Right lung (tissue), 2 donors: ENCODE measurements at regions not wholly inside any gene's neighbourhood (a gene's known extent, or its start where the extent isn't known, plus 50 kb on each side); places are given as distances from the start of the nearest gene placed in this dataset.

Source experiments
- DNase-seq, 2 donors: peaks; one replicate each; pipeline ENCODE4 v3.0.0-alpha.2; 2013

GRCh38 chr15:62469874-62470688 is 305.0 kb upstream of the C2CD4B start:
- no peak for DNase-seq

- DNase-seq = no peak
These were observed 307.7 kb upstream of the C2CD4B start for GRCh38 chr15:62472616-62473299.

- DNase-seq = no peak
These were observed 309.1 kb upstream of the C2CD4B start for GRCh38 chr15:62474021-62474770.

DNA sequence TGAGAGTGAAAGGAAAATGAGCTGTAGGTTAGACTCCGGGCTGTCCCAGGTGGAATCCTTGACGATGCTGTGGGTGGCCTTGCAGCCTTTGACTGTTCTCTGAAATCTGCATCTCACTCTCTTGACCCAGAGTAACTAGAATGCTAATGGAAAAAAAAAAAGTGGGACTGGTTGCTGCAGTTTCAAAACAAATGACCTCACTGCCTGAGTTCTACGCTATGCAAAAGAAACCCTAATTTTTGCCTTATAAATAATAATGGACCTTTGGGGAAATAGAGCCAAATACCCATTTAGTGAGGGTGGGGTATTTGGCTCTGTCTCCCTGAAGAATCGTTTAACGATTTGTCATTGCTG is 309.7 kb upstream of the C2CD4B start:
- DNase-seq = no peak

DNA sequence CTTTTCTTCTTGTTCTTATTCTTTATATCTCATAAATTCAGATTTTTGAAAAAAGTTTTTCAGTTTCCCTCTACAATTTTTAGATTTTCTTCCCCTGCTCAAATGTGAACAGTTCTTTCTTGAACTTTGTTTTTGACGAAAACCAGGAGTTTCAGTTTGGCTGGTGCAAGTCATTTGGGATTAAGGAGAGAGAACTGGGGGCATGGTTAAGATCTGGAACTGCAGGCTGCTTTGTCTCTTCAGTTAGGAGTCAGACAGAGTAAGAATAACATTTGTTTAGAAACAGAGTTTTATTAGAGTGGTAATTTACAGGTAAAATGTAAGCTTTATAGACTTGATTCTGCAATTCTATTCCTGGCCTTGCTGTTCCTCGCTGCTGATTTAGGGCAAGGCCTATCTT is 310.5 kb upstream of the C2CD4B start:
- no peak for DNase-seq

GRCh38 chr15:62476163-62476562 is 311.1 kb upstream of the C2CD4B start:
- DNase-seq = no peak

GRCh38 chr15:62477929-62478328 is 312.8 kb upstream of the C2CD4B start:
- DNase-seq = no peak

DNA sequence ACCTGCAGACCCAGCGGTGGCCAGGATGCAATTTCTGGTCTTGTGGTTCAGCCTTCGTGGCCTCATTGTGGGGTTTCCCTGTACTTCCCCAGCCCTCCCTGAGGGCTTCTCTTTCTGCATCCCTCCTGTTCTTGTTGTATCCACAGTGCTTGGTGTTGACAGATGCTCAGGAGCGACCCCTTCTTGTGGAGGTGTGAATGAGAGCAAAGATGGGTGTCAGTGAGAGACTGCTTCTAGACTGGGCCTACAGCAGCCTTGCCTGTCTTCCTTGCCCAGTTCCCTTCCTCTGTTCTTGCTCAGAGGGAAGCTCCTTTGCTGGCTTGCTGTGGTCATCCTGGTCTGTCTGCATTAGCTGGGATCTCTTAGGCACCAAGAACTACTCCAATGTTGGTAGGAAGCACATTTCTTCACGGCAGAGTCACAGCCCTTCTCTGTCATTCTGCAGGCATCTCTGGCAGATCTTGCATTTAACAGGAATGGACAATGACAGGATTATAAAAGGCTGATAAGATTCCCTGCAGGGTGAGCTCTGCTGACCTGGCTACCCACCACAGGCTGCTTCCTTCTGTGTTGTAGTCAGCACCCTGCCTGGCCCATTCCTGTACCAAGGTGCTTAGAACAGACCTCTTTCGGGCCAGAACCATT is 317.8 kb upstream of the C2CD4B start:
- DNase-seq = no peak

GRCh38 chr15:62483814-62484213 is 318.7 kb upstream of the C2CD4B start:
- DNase-seq = no peak

- no peak for DNase-seq
These were observed 320.2 kb upstream of the C2CD4B start for GRCh38 chr15:62485170-62485720.

GRCh38 chr15:62486041-62486440 is 321.0 kb upstream of the C2CD4B start:
- DNase-seq = no peak

GRCh38 chr15:62488387-62488786 is 323.3 kb upstream of the C2CD4B start:
- no peak for DNase-seq

DNA sequence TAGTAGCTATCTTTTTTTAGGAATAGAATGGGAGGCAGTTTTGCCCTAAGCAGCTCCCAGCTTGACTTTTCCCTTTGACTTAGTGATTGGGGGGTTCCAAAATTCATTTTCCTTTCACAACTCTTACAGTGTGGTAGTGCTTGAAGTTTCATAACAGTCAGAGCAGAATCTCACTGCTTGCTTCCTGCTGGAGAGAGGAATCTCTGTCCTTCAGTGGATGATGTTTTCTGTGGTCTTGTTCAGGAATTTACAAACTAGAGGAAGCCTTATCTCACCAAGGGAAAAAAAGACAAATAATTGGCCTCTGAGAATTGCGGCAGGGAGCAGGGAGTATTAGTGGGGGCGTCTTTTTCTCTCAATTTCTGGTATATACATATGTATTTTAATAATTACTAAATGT is 326.6 kb upstream of the C2CD4B start:
- no peak for DNase-seq

- DNase-seq = no peak
These were observed 327.8 kb upstream of the C2CD4B start for GRCh38 chr15:62492900-62493299.

- no peak for DNase-seq
These were observed 329.1 kb upstream of the C2CD4B start for GRCh38 chr15:62494197-62494596.

GRCh38 chr15:62495670-62496614 is 330.9 kb upstream of the C2CD4B start:
- DNase-seq = no peak

DNA sequence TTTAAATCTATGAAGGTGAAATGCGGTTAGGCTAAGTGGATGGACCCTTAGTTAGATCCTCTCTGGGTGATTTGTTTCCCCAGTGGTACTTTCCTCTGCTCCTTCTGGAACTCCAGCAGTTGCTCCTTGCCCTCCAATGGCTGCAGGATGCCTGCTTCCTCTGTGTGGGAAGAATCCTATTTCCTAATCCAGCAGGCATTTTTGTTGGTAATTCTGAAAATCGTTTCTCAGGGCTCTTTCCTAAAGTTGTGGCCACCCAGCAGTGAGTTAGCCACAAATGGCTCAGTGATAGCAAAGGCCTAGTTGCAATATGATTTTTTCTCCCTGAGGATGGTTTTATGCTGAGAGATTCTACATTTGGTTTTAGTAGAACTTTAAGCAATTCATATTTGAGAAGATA is 332.3 kb upstream of the C2CD4B start:
- no peak for DNase-seq

DNA sequence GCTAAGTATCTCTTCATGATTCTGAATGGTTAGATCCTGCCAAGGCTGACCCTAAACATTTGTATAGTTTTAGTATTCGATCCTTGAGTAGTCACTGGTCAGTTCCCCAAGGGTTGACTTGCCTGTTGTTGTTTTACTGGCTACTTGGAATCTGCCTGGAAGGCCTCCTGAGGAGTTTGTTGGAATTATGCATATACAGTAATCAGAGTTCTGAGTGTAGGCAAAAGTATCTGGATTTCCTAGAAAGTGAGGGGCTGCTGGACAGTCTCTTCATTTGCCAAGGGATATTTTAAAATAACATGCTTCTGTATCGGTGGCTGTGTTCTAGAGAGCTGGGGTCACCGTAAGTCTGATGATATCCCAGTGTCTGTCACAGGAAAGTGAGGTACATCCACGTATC is 333.2 kb upstream of the C2CD4B start:
- no peak for DNase-seq

GRCh38 chr15:62498712-62499111 is 333.6 kb upstream of the C2CD4B start:
- no peak for DNase-seq

- DNase-seq = no peak
These were observed 335.2 kb upstream of the C2CD4B start for GRCh38 chr15:62500325-62500724.

GRCh38 chr15:62502451-62502850 is 337.4 kb upstream of the C2CD4B start:
- DNase-seq = no peak
